Right lobe of liver (tissue), 4 donors: ENCODE measurements at regions not wholly inside any gene's neighbourhood (a gene's known extent, or its start where the extent isn't known, plus 50 kb on each side); places are given as distances from the start of the nearest gene placed in this dataset.

ENCODE experiments used
- POLR2A ChIP-seq: fragments of 450-650 bp; IDR thresholded peaks from one replicate; pipeline ENCODE4 v1.6.1; 2017; ENCODE audit warnings: antibody characterized with exemption, mild to moderate bottlenecking
- TF ChIP-seq, protein P1 (sequence below), 4 donors: fragments of 200-600 bp in 3 of 4; fragments of 450-650 bp in 1 of 4; IDR thresholded peaks; one replicate each; pipeline versions ENCODE4 v1.5.1 to v1.8.0; 2016 to 2022; ENCODE audit warnings: antibody characterized with exemption in 4 of 4, mild to moderate bottlenecking in 2 of 4
- donor health status: DM: no; HTN: no; CAD: no.
- donor health status: DM: no; HTN: no; CAD: no.
- donor health status: DM: no; HTN: yes; CAD: no.

DNA sequence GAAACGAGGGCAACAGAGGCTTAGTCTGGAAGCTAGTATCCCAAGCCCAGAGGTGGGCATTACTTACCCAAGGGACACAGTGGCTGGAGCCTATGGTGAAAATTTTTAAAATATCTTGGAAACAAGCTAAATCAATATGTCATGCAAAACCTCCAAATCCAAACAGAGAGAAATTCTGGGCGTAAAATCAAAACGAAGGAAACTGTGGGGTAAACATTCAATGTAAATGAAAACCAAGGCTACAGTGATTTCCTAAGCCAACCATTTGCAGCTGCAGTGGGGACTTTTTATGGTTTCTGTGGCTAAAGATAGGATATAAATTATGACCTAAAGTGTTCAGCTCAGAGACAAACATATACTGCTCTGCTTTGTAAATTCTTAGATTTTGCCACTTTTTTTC is 507.7 kb upstream of the DIAPH2 start:
- TF ChIP-seq, protein P1, sequence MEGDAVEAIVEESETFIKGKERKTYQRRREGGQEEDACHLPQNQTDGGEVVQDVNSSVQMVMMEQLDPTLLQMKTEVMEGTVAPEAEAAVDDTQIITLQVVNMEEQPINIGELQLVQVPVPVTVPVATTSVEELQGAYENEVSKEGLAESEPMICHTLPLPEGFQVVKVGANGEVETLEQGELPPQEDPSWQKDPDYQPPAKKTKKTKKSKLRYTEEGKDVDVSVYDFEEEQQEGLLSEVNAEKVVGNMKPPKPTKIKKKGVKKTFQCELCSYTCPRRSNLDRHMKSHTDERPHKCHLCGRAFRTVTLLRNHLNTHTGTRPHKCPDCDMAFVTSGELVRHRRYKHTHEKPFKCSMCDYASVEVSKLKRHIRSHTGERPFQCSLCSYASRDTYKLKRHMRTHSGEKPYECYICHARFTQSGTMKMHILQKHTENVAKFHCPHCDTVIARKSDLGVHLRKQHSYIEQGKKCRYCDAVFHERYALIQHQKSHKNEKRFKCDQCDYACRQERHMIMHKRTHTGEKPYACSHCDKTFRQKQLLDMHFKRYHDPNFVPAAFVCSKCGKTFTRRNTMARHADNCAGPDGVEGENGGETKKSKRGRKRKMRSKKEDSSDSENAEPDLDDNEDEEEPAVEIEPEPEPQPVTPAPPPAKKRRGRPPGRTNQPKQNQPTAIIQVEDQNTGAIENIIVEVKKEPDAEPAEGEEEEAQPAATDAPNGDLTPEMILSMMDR (IDR thresholded peaks at IDR 0.05) = no peak
- TF ChIP-seq POLR2A = no peak
